SK-N-SH (cell line): ENCODE measurements at regions not wholly inside any gene's neighbourhood (a gene's known extent, or its start where the extent isn't known, plus 50 kb on each side); places are given as distances from the start of the nearest gene placed in this dataset.

Source experiments
- CTCF ChIA-PET: fragments of 300-600, 350-600 bp; formaldehyde crosslinking; extraction: SDS; loops from one replicate; lab custom pipeline; 2021; lab: Yijun Ruan, JAX
- POLR2A ChIA-PET: fragments of 350-600 bp; sonication (Branson Sonifier 250); formaldehyde crosslinking; extraction: SDS; loops from one replicate; lab custom pipeline; 2020; ENCODE audit warnings: antibody characterized with exemption, inconsistent platforms; lab: Yijun Ruan, JAX
- DNase-seq: peaks from one replicate; pipeline ENCODE4 v3.0.0; 2012
- H2AFZ ChIP-seq: fragments of 200-600 bp; sonication (generic); 2 replicates; pipeline ENCODE4 v1.8.1; 2016; ENCODE audit warnings: antibody characterized with exemption, mild to moderate bottlenecking, low read depth
- H3F3A ChIP-seq: fragments of 200-600 bp; sonication (generic); replicated peaks from 2 replicates; pipeline ENCODE3; 2016; ENCODE audit warnings: antibody characterized with exemption, mild to moderate bottlenecking; ENCODE audit not compliant: insufficient read depth
- H3K27ac ChIP-seq, 2 experiments: fragments of 200-500 bp in 1 of 2; fragments of 200-600 bp in 1 of 2; sonication (Bioruptor generic) in 1 of 2; sonication (generic), shearing (Covaris generic) in 1 of 2; 2 replicates each; pipeline versions ENCODE4 v1.5.1 to v1.6.1; 2014 to 2016; ENCODE audit warnings: low read depth in 2 of 2, inconsistent platforms in 1 of 2, low read length in 1 of 2, mild to moderate bottlenecking in 1 of 2, mixed read lengths in 1 of 2
- H3K27me3 ChIP-seq: fragments of 200-600 bp; sonication (generic), shearing (Covaris generic); 2 replicates; pipeline ENCODE4 v1.6.1; 2016; ENCODE audit warnings: mixed run types; ENCODE audit not compliant: insufficient read depth
- H3K36me3 ChIP-seq, 2 experiments: fragments of 200-500 bp in 1 of 2; fragments of 200-600 bp in 1 of 2; sonication (Bioruptor generic) in 1 of 2; sonication (generic) in 1 of 2; replicated peaks in 1 of 2; 2 replicates each; pipeline versions ENCODE3 to v1.5.1; 2014 to 2016; ENCODE audit warnings: low read length in 1 of 2, mild to moderate bottlenecking in 1 of 2; ENCODE audit not compliant: insufficient read depth in 2 of 2, control insufficient read depth in 1 of 2
- H3K4me1 ChIP-seq, 2 experiments: fragments of 200-500 bp in 1 of 2; fragments of 200-600 bp in 1 of 2; sonication (Bioruptor generic) in 1 of 2; sonication (generic), shearing (Covaris generic) in 1 of 2; 2 replicates each; pipeline versions ENCODE4 v1.5.1 to v1.6.1; 2014 to 2016; ENCODE audit warnings: low read depth in 1 of 2, low read length in 1 of 2, mixed run types in 1 of 2; ENCODE audit not compliant: insufficient read depth in 2 of 2, control insufficient read depth in 1 of 2
- H3K4me2 ChIP-seq: fragments of 200-600 bp; sonication (generic), shearing (Covaris generic); 2 replicates; pipeline ENCODE4 v1.6.1; 2017; ENCODE audit warnings: mixed run types
- H3K4me3 ChIP-seq, 2 experiments: fragments of 200-500 bp in 1 of 2; fragments of 200-600 bp in 1 of 2; sonication (Bioruptor generic) in 1 of 2; sonication (generic), shearing (Covaris generic) in 1 of 2; 2 replicates each; pipeline versions ENCODE4 v1.5.1 to v1.8.1; 2014 to 2016; ENCODE audit warnings: low read depth in 2 of 2, inconsistent platforms in 1 of 2, low read length in 1 of 2, mild to moderate bottlenecking in 1 of 2, mixed read lengths in 1 of 2, moderate library complexity in 1 of 2
- H3K79me2 ChIP-seq: fragments of 200-600 bp; sonication (generic); 2 replicates; pipeline ENCODE4 v1.8.1; 2017; ENCODE audit warnings: mild to moderate bottlenecking; ENCODE audit not compliant: insufficient read depth
- H3K9ac ChIP-seq: fragments of 200-600 bp; sonication (generic); 2 replicates; pipeline ENCODE4 v1.6.1; 2017; ENCODE audit warnings: mixed run types
- H3K9me2 ChIP-seq: fragments of 200-600 bp; sonication (generic); 2 replicates; pipeline ENCODE4 v1.6.1; 2017; ENCODE audit warnings: mixed run types
- H3K9me3 ChIP-seq: fragments of 200-600 bp; sonication (generic); 2 replicates; pipeline ENCODE4 v1.6.1; 2017; ENCODE audit warnings: mixed run types, mild to moderate bottlenecking, moderate library complexity
- H4K20me1 ChIP-seq: fragments of 200-600 bp; sonication (generic); 2 replicates; pipeline ENCODE4 v1.6.1; 2017; ENCODE audit warnings: mild to moderate bottlenecking, mixed run types; ENCODE audit not compliant: insufficient read depth
- CTCF ChIP-seq: fragments of 200-600 bp; sonication (generic); IDR thresholded peaks from 2 replicates; pipeline ENCODE4 v1.6.1; 2017; ENCODE audit warnings: antibody characterized with exemption, mild to moderate bottlenecking, moderate library complexity
- ELF1 ChIP-seq: IDR thresholded peaks from 2 replicates; pipeline ENCODE4 v1.4.0; 2012
- FOSL2 ChIP-seq: IDR thresholded peaks from 2 replicates; pipeline ENCODE4 v1.4.0; 2012; ENCODE audit warnings: low read depth, mild to moderate bottlenecking, moderate library complexity, borderline replicate concordance
- FOXM1 ChIP-seq: IDR thresholded peaks from 2 replicates; pipeline ENCODE4 v1.4.0; 2012; ENCODE audit warnings: low read depth, mild to moderate bottlenecking
- GABPA ChIP-seq: IDR thresholded peaks from 2 replicates; pipeline ENCODE4 v1.4.0; 2012; ENCODE audit warnings: low read depth, mild to moderate bottlenecking
- GATA2 ChIP-seq: sonication (generic); formaldehyde crosslinking; IDR thresholded peaks from 2 replicates; pipeline ENCODE4 v1.5.0; 2020; ENCODE audit warnings: mild to moderate bottlenecking, missing genetic modification reagents
- MAX ChIP-seq: IDR thresholded peaks from 2 replicates; pipeline ENCODE4 v1.4.0; 2012; ENCODE audit warnings: low read depth
- MXI1 ChIP-seq: IDR thresholded peaks from 2 replicates; pipeline ENCODE4 v1.6.1; 2012; ENCODE audit warnings: mild to moderate bottlenecking, low read depth, low read length, improper control_type of control experiment
- NFIC ChIP-seq: IDR thresholded peaks from 2 replicates; pipeline ENCODE4 v1.4.0; 2012; ENCODE audit warnings: borderline replicate concordance
- RCOR1 ChIP-seq: fragments of 150-350 bp; IDR thresholded peaks from 2 replicates; pipeline ENCODE4 v1.6.1; 2017; ENCODE audit warnings: antibody characterized with exemption, low read length
- RXRA ChIP-seq: IDR thresholded peaks from 2 replicates; pipeline ENCODE4 v1.4.0; 2012; ENCODE audit warnings: low read depth, mild to moderate bottlenecking, borderline replicate concordance
- TAF1 ChIP-seq: IDR thresholded peaks from 2 replicates; pipeline ENCODE4 v1.6.1; 2012; ENCODE audit warnings: low read depth, mild to moderate bottlenecking, low read length, moderate library complexity, borderline replicate concordance
- TCF12 ChIP-seq: IDR thresholded peaks from 2 replicates; pipeline ENCODE4 v1.4.0; 2012
- TEAD4 ChIP-seq: IDR thresholded peaks from 2 replicates; pipeline ENCODE4 v1.4.0; 2012; ENCODE audit warnings: mild to moderate bottlenecking, borderline replicate concordance; ENCODE audit not compliant: insufficient read depth
- WGBS: methylation state at CpG from one replicate; pipeline ENCODE4 v1.1.6; 2017; ENCODE audit warnings: low lambda C conversion rate; 5-methylcytosine and 5-hydroxymethylcytosine counted together
- TF ChIP-seq, protein P1 (sequence below): IDR thresholded peaks from 2 replicates; pipeline ENCODE4 v1.4.0; 2012; ENCODE audit warnings: low read depth, borderline replicate concordance

GRCh38 chr7:52473756-52474155 lies 561.7 kb upstream of the POM121L12 start:
- TF ChIP-seq FOSL2 (no peak), NFIC (no peak), TAF1 (no peak), TEAD4 (no peak), ELF1 (no peak), TCF12 (no peak), RXRA (no peak), MAX (no peak), GABPA (no peak), CTCF (no peak), FOXM1 (no peak)
- TF ChIP-seq, protein P1, sequence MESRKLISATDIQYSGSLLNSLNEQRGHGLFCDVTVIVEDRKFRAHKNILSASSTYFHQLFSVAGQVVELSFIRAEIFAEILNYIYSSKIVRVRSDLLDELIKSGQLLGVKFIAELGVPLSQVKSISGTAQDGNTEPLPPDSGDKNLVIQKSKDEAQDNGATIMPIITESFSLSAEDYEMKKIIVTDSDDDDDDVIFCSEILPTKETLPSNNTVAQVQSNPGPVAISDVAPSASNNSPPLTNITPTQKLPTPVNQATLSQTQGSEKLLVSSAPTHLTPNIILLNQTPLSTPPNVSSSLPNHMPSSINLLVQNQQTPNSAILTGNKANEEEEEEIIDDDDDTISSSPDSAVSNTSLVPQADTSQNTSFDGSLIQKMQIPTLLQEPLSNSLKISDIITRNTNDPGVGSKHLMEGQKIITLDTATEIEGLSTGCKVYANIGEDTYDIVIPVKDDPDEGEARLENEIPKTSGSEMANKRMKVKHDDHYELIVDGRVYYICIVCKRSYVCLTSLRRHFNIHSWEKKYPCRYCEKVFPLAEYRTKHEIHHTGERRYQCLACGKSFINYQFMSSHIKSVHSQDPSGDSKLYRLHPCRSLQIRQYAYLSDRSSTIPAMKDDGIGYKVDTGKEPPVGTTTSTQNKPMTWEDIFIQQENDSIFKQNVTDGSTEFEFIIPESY: no peak
- TF ChIP-seq, all 33 proteins: peak for 0
- 8% methylated on average over 1 of the region's 1 CpG for WGBS

DNA sequence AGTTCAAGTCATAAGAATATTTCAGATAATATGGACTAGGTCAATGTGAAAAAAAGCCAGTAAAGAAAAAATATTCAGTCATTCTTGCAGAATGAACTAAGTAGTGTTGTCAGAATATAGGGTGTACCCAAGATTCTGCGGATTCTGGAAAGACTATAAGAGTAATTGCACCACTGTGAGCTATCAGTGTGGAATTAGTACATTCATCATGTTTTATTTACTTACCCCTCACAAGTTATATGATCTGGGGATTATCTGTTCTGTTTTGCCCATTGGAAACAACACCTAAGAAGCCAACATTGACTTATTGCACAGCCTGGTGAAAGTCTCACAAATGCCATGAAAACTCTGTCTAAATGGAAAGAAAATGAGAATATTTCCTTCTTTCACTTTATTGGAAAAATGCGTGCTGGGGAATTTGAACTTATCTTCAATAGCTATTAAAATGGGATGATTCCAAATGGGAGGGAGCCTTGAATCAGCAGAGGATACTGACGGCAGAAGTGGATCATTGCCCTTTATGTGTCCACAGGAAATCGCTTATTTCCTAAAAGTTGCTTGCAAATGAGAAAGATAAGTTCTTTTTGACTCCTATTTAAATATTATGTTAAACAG lies 563.3 kb upstream of the POM121L12 start:
- no peak for DNase-seq
- no peaks in the 10 kb centered on the region for H3F3A ChIP-seq
- POLR2A ChIA-PET: no interaction called here
- no peaks in the 10 kb centered on the region for H3K79me2 ChIP-seq
- TF ChIP-seq, protein P1: no peak
- TF ChIP-seq FOSL2: no peak
- no peak for TF ChIP-seq TEAD4
- TF ChIP-seq MXI1: no peak
- TF ChIP-seq GATA2 (CRISPR knock-in tag): no peak
- TF ChIP-seq RCOR1: no peak
- TF ChIP-seq, all 33 proteins: peak for 0
- H3K9me3 ChIP-seq: no peaks in the 10 kb centered on the region
- no peak overlapping the region for H3K27ac ChIP-seq
- WGBS: 27% methylated on average over 4 of the region's 4 CpGs
- no peak overlapping the region for H3K9ac ChIP-seq
- CTCF ChIA-PET: no interaction called here
- no peak overlapping the region for H2AFZ ChIP-seq
- H3K4me2 ChIP-seq: no peak overlapping the region
- H3K4me1 ChIP-seq: peaks cover 0 to 23% of the 10 kb centered on the region in 2 experiments; a peak in 2 of 4 replicates
- no peaks in the 10 kb centered on the region for H3K27me3 ChIP-seq
- H4K20me1 ChIP-seq: no peaks in the 10 kb centered on the region
- no peak overlapping the region for H3K4me3 ChIP-seq
- H3K9me2 ChIP-seq: no peaks in the 10 kb centered on the region
- H3K36me3 ChIP-seq: no peaks in the 10 kb centered on the region

More at GRCh38 chr7:52473756-52474155, 561.7 kb upstream of the POM121L12 start:
- Histone ChIP-seq H3K9ac (no peak overlapping the region), H2AFZ (no peak overlapping the region), H3K79me2 (no peaks in the 10 kb centered on the region), H3K9me2 (no peaks in the 10 kb centered on the region), H3K9me3 (no peaks in the 10 kb centered on the region), H3K4me3 (no peak overlapping the region), H3K36me3 (no peaks in the 10 kb centered on the region), H4K20me1 (no peaks in the 10 kb centered on the region), H3F3A (no peaks in the 10 kb centered on the region), H3K4me1 (peaks cover 0 to 26% of the 10 kb centered on the region in 2 experiments; a peak in 2 of 4 replicates), H3K4me2 (no peak overlapping the region), H3K27ac (no peak overlapping the region), H3K27me3 (no peaks in the 10 kb centered on the region)
- DNase-seq: no peak
- POLR2A ChIA-PET: no interaction called here
- CTCF ChIA-PET: no interaction called here
